HK-2 (cell line): ENCODE measurements at regions not wholly inside any gene's neighbourhood (a gene's known extent, or its start where the extent isn't known, plus 50 kb on each side); places are given as distances from the start of the nearest gene placed in this dataset.
"Not testable (repeated sequence)": the region's sequence is repeated elsewhere in the genome, so short reads cannot be mapped to it uniquely, and the experiment has no call there.

Experiments used
- DNase-seq: peaks from one replicate; pipeline ENCODE4 v3.0.0-alpha.2; 2018; ENCODE audit not compliant: unreplicated experiment

- DNase-seq, result not testable (repeated sequence)
Observed at GRCh38 chr6:158881884-158882283, 62.7 kb upstream of the EZR start.

- not testable (repeated sequence) for DNase-seq
Observed at GRCh38 chr6:158881276-158881675, 62.1 kb upstream of the EZR start.

GRCh38 chr6:158879180-158879579 lies 60.0 kb upstream of the EZR start:
- peak; percentile 51 for DNase-seq

GRCh38 chr6:158877716-158878115 lies 58.5 kb upstream of the EZR start:
- DNase-seq, result no peak

- DNase-seq, result no peak
Observed at GRCh38 chr6:158876886-158877285, 57.7 kb upstream of the EZR start.

GRCh38 chr6:158870649-158870957 lies 51.4 kb upstream of the EZR start:
- no peak for DNase-seq

GRCh38 chr6:158869826-158870648 lies 50.9 kb upstream of the EZR start:
- peak; percentile 97 for DNase-seq

GRCh38 chr6:158868890-158869825 lies 50.0 kb upstream of the EZR start:
- no peak for DNase-seq
